ENCODE measurements at regions not wholly inside any gene's neighbourhood (a gene's known extent, or its start where the extent isn't known, plus 50 kb on each side); places are given as distances from the start of the nearest gene placed in this dataset.

- H3K27ac Mint-ChIP-seq (ENCODE audit: low read depth, unreplicated experiment): no peak overlapping the region
- POLR2A ChIA-PET: no interaction called here
These were observed 422.7 kb downstream of the GRIA2 start for GRCh38 chr4:157643257-157643656.

GRCh38 chr4:157634057-157634456 is 413.5 kb downstream of the GRIA2 start:
- Mint-ChIP-seq H3K4me3 (ENCODE audit: unreplicated experiment) (no peak overlapping the region), H3K9me3 (ENCODE audit: unreplicated experiment) (no peaks in the 10 kb centered on the region), H3K27me3 (ENCODE audit: insufficient read depth, unreplicated experiment) (no peaks in the 10 kb centered on the region), H3K27ac (ENCODE audit: low read depth, unreplicated experiment) (no peak overlapping the region), H3K4me1 (ENCODE audit: insufficient read depth, unreplicated experiment) (no peaks in the 10 kb centered on the region), H3K36me3 (ENCODE audit: insufficient read depth, unreplicated experiment) (no peaks in the 10 kb centered on the region)
- CTCF ChIA-PET: no interaction called here
- TF ChIP-seq CTCF (IDR thresholded peaks at IDR 0.05; ENCODE audit: unreplicated experiment): no peak
- intact Hi-C loops (cut with micrococcal nuclease): no loop called here
- no peak for DNase-seq (ENCODE audit: unreplicated experiment)
- POLR2A ChIA-PET: no interaction called here
- no TSS peak for BruUV-seq (replicated peaks)

More at GRCh38 chr4:157643257-157643656, 422.7 kb downstream of the GRIA2 start:
- no peak for TF ChIP-seq CTCF (IDR thresholded peaks at IDR 0.05; ENCODE audit: unreplicated experiment)
- H3K9me3 Mint-ChIP-seq (ENCODE audit: unreplicated experiment): peaks cover 10% of the 10 kb centered on the region
- CTCF ChIA-PET: interaction anchor here (0.6 kb wide), 1 partner anchor 266 kb away, joined by 3 read pairs; no protein-coding TSS in a partner anchor
- no peaks in the 10 kb centered on the region for H3K27me3 Mint-ChIP-seq (ENCODE audit: insufficient read depth, unreplicated experiment)
- no peak overlapping the region for H3K4me3 Mint-ChIP-seq (ENCODE audit: unreplicated experiment)
- intact Hi-C loops (cut with micrococcal nuclease): loop anchor here (10.0 kb wide), 1 partner anchor 658 kb away; no protein-coding TSS in a partner anchor
- BruUV-seq (replicated peaks): no TSS peak
- H3K4me1 Mint-ChIP-seq (ENCODE audit: insufficient read depth, unreplicated experiment): no peaks in the 10 kb centered on the region
- DNase-seq (ENCODE audit: unreplicated experiment): no peak
- no peaks in the 10 kb centered on the region for H3K36me3 Mint-ChIP-seq (ENCODE audit: insufficient read depth, unreplicated experiment)

GRCh38 chr4:157616741-157617472 is 396.4 kb downstream of the GRIA2 start:
- Mint-ChIP-seq H3K27ac (ENCODE audit: low read depth, unreplicated experiment) (no peak overlapping the region), H3K4me1 (ENCODE audit: insufficient read depth, unreplicated experiment) (no peaks in the 10 kb centered on the region), H3K4me3 (ENCODE audit: unreplicated experiment) (no peak overlapping the region), H3K27me3 (ENCODE audit: insufficient read depth, unreplicated experiment) (no peaks in the 10 kb centered on the region), H3K36me3 (ENCODE audit: insufficient read depth, unreplicated experiment) (no peaks in the 10 kb centered on the region), H3K9me3 (ENCODE audit: unreplicated experiment) (no peaks in the 10 kb centered on the region)
- CTCF ChIA-PET: no interaction called here
- POLR2A ChIA-PET: no interaction called here
- TF ChIP-seq CTCF (IDR thresholded peaks at IDR 0.05; ENCODE audit: unreplicated experiment): no peak
- no TSS peak for BruUV-seq (replicated peaks)
- intact Hi-C loops (cut with micrococcal nuclease): no loop called here
- no peak for DNase-seq (ENCODE audit: unreplicated experiment)

GRCh38 chr4:157607996-157608395 is 387.5 kb downstream of the GRIA2 start:
- H3K4me3 Mint-ChIP-seq (ENCODE audit: unreplicated experiment): no peak overlapping the region
- no peaks in the 10 kb centered on the region for H3K9me3 Mint-ChIP-seq (ENCODE audit: unreplicated experiment)
- no peaks in the 10 kb centered on the region for H3K36me3 Mint-ChIP-seq (ENCODE audit: insufficient read depth, unreplicated experiment)
- intact Hi-C loops (cut with micrococcal nuclease): no loop called here
- no peaks in the 10 kb centered on the region for H3K4me1 Mint-ChIP-seq (ENCODE audit: insufficient read depth, unreplicated experiment)
- no TSS peak for BruUV-seq (replicated peaks)
- no peak for TF ChIP-seq CTCF (IDR thresholded peaks at IDR 0.05; ENCODE audit: unreplicated experiment)
- H3K27me3 Mint-ChIP-seq (ENCODE audit: insufficient read depth, unreplicated experiment): no peaks in the 10 kb centered on the region
- H3K27ac Mint-ChIP-seq (ENCODE audit: low read depth, unreplicated experiment): no peak overlapping the region
- DNase-seq (ENCODE audit: unreplicated experiment): no peak
- POLR2A ChIA-PET: no interaction called here
- CTCF ChIA-PET: interaction anchor here (0.5 kb wide), 1 partner anchor 568 kb away, joined by 3 read pairs; no protein-coding TSS in a partner anchor

Measured in MCF 10A (cell line).